ENCODE measurements at regions not wholly inside any gene's neighbourhood (a gene's known extent, or its start where the extent isn't known, plus 50 kb on each side); places are given as distances from the start of the nearest gene placed in this dataset.

GRCh38 chr15:60204131-60204885 is 193.5 kb downstream of the ANXA2 start:
- TF ChIP-seq Cebpa-rat (IDR thresholded peaks at IDR 0.05) = no peak
- Histone ChIP-seq H3K4me3 (no peak overlapping the region), H3K9ac (no peak overlapping the region), H3K9me3 (no peaks in the 10 kb centered on the region), H3K27me3 (no peaks in the 10 kb centered on the region), H3K4me2 (no peak overlapping the region), H4K20me1 (no peaks in the 10 kb centered on the region), H3K36me3 (no peaks in the 10 kb centered on the region), H3K27ac (no peak overlapping the region), H3K4me1 (no peaks in the 10 kb centered on the region)

- no peak overlapping the region for H3K9ac ChIP-seq
- no peak overlapping the region for H3K4me2 ChIP-seq
- H3K9me3 ChIP-seq = no peaks in the 10 kb centered on the region
- H3K4me1 ChIP-seq = no peaks in the 10 kb centered on the region
- no peak overlapping the region for H3K27ac ChIP-seq
- H3K4me3 ChIP-seq = no peak overlapping the region
- no peaks in the 10 kb centered on the region for H3K27me3 ChIP-seq
- no peak for TF ChIP-seq Cebpa-rat (IDR thresholded peaks at IDR 0.05)
- H4K20me1 ChIP-seq = no peaks in the 10 kb centered on the region
- H3K36me3 ChIP-seq = no peaks in the 10 kb centered on the region
Observed at GRCh38 chr15:60208709-60209108, 189.1 kb downstream of the ANXA2 start.

GRCh38 chr15:60212536-60212935 is 185.2 kb downstream of the ANXA2 start:
- TF ChIP-seq Cebpa-rat (IDR thresholded peaks at IDR 0.05) = no peak
- no peak overlapping the region for H3K27ac ChIP-seq
- no peak overlapping the region for H3K4me3 ChIP-seq
- no peaks in the 10 kb centered on the region for H4K20me1 ChIP-seq
- H3K4me2 ChIP-seq = no peak overlapping the region
- no peak overlapping the region for H3K9ac ChIP-seq
- H3K36me3 ChIP-seq = no peaks in the 10 kb centered on the region
- no peaks in the 10 kb centered on the region for H3K27me3 ChIP-seq
- H3K9me3 ChIP-seq = no peaks in the 10 kb centered on the region
- no peaks in the 10 kb centered on the region for H3K4me1 ChIP-seq

- TF ChIP-seq Cebpa-rat (IDR thresholded peaks at IDR 0.05) = no peak
- no peak overlapping the region for H3K27ac ChIP-seq
- H3K36me3 ChIP-seq = no peaks in the 10 kb centered on the region
- no peaks in the 10 kb centered on the region for H3K4me1 ChIP-seq
- H3K27me3 ChIP-seq = no peaks in the 10 kb centered on the region
- H3K9ac ChIP-seq = no peak overlapping the region
- H3K4me2 ChIP-seq = no peak overlapping the region
- H4K20me1 ChIP-seq = no peaks in the 10 kb centered on the region
- no peaks in the 10 kb centered on the region for H3K9me3 ChIP-seq
- H3K4me3 ChIP-seq = no peak overlapping the region
Observed at GRCh38 chr15:60213377-60214000, 184.3 kb downstream of the ANXA2 start.

GRCh38 chr15:60214201-60214600 is 183.6 kb downstream of the ANXA2 start:
- no peak overlapping the region for H3K27ac ChIP-seq
- TF ChIP-seq Cebpa-rat (IDR thresholded peaks at IDR 0.05) = no peak
- no peaks in the 10 kb centered on the region for H3K36me3 ChIP-seq
- H4K20me1 ChIP-seq = no peaks in the 10 kb centered on the region
- H3K4me2 ChIP-seq = no peak overlapping the region
- H3K27me3 ChIP-seq = no peaks in the 10 kb centered on the region
- no peaks in the 10 kb centered on the region for H3K4me1 ChIP-seq
- no peak overlapping the region for H3K9ac ChIP-seq
- H3K9me3 ChIP-seq = no peaks in the 10 kb centered on the region
- no peak overlapping the region for H3K4me3 ChIP-seq

- no peak overlapping the region for H3K9ac ChIP-seq
- no peaks in the 10 kb centered on the region for H3K36me3 ChIP-seq
- H3K27ac ChIP-seq = no peak overlapping the region
- no peaks in the 10 kb centered on the region for H3K9me3 ChIP-seq
- H4K20me1 ChIP-seq = no peaks in the 10 kb centered on the region
- H3K27me3 ChIP-seq = no peaks in the 10 kb centered on the region
- no peaks in the 10 kb centered on the region for H3K4me1 ChIP-seq
- no peak overlapping the region for H3K4me3 ChIP-seq
- TF ChIP-seq Cebpa-rat (IDR thresholded peaks at IDR 0.05) = no peak
- H3K4me2 ChIP-seq = no peak overlapping the region
Observed at GRCh38 chr15:60215225-60215963, 182.4 kb downstream of the ANXA2 start.

- Histone ChIP-seq H3K4me2 (no peak overlapping the region), H3K36me3 (no peaks in the 10 kb centered on the region), H3K27me3 (no peaks in the 10 kb centered on the region), H3K4me1 (no peaks in the 10 kb centered on the region), H3K4me3 (no peak overlapping the region), H3K9me3 (no peaks in the 10 kb centered on the region), H4K20me1 (no peaks in the 10 kb centered on the region), H3K27ac (no peak overlapping the region), H3K9ac (no peak overlapping the region)
- TF ChIP-seq Cebpa-rat (IDR thresholded peaks at IDR 0.05) = no peak
Observed at GRCh38 chr15:60217161-60217560, 180.6 kb downstream of the ANXA2 start.

GRCh38 chr15:60218256-60218655 is 179.5 kb downstream of the ANXA2 start:
- H3K27me3 ChIP-seq = no peaks in the 10 kb centered on the region
- no peaks in the 10 kb centered on the region for H4K20me1 ChIP-seq

GRCh38 chr15:60219866-60220265 is 177.9 kb downstream of the ANXA2 start:
- H3K36me3 ChIP-seq = no peaks in the 10 kb centered on the region
- no peak overlapping the region for H3K4me3 ChIP-seq
- no peaks in the 10 kb centered on the region for H3K27me3 ChIP-seq
- H3K4me2 ChIP-seq = no peak overlapping the region
- H3K27ac ChIP-seq = no peak overlapping the region
- no peaks in the 10 kb centered on the region for H4K20me1 ChIP-seq
- no peak for TF ChIP-seq Cebpa-rat (IDR thresholded peaks at IDR 0.05)
- no peak overlapping the region for H3K9ac ChIP-seq
- no peaks in the 10 kb centered on the region for H3K9me3 ChIP-seq
- H3K4me1 ChIP-seq = no peaks in the 10 kb centered on the region

More at GRCh38 chr15:60218256-60218655, 179.5 kb downstream of the ANXA2 start:
- no peak for TF ChIP-seq Cebpa-rat (IDR thresholded peaks at IDR 0.05)
- Histone ChIP-seq H3K4me1 (no peaks in the 10 kb centered on the region), H3K9me3 (no peaks in the 10 kb centered on the region), H3K4me3 (no peak overlapping the region), H3K36me3 (no peaks in the 10 kb centered on the region), H3K4me2 (no peak overlapping the region), H3K9ac (no peak overlapping the region), H3K27ac (no peak overlapping the region)

GRCh38 chr15:60221356-60221755 is 176.4 kb downstream of the ANXA2 start:
- Histone ChIP-seq H3K27ac (no peak overlapping the region), H3K9ac (no peak overlapping the region), H4K20me1 (no peaks in the 10 kb centered on the region), H3K27me3 (no peaks in the 10 kb centered on the region), H3K4me2 (no peak overlapping the region), H3K4me3 (no peak overlapping the region), H3K9me3 (no peaks in the 10 kb centered on the region), H3K4me1 (no peaks in the 10 kb centered on the region), H3K36me3 (no peaks in the 10 kb centered on the region)
- TF ChIP-seq Cebpa-rat (IDR thresholded peaks at IDR 0.05) = no peak

Measured in BLaER1 (cell line).